GM12878 (cell line): ENCODE measurements at regions not wholly inside any gene's neighbourhood (a gene's known extent, or its start where the extent isn't known, plus 50 kb on each side); places are given as distances from the start of the nearest gene placed in this dataset.

ENCODE experiments used
- ATAC-seq: fragments of 200-7000 bp; cut with Tn5 transposase; 3 replicates; pipeline ENCODE4 v1.9.1; 2020; ENCODE audit warnings: mild to moderate bottlenecking, moderate library complexity
- BruUV-seq: library from RNA; stranded (reverse); fragments of 400-500 nt; replicated peaks from 2 replicates; lab custom pipeline; 2021; lab: Mats Ljungman, UMichigan
- CTCF ChIA-PET: fragments of 300-600 bp; sonication (Branson Sonifier 250); formaldehyde crosslinking; extraction: SDS; loops from one replicate; lab custom pipeline; 2021; ENCODE audit warnings: inconsistent platforms; lab: Yijun Ruan, JAX
- POLR2A ChIA-PET: fragments of 350-600 bp; formaldehyde crosslinking; extraction: SDS; loops from one replicate; lab custom pipeline; 2021; ENCODE audit warnings: inconsistent platforms; lab: Charles Lee
- RAD21 ChIA-PET: fragments of 300-600 bp; sonication (Branson Sonifier 250); formaldehyde crosslinking; loops from one replicate; lab custom pipeline; 2023; ENCODE audit warnings: antibody characterized with exemption; ENCODE audit not compliant: unreplicated experiment; lab: Charles Lee
- SMC1A ChIA-PET: fragments of 300-600 bp; sonication (Branson Sonifier 250); formaldehyde crosslinking; loops from one replicate; lab custom pipeline; 2023; ENCODE audit not compliant: unreplicated experiment, uncharacterized antibody; lab: Charles Lee
- DNase-seq: peaks from one replicate; pipeline ENCODE4 v3.0.0-alpha.2; 2011; ENCODE audit warnings: low read depth, low spot score
- FAIRE-seq: peaks from 3 replicates; lab custom pipeline; 2011; peaks lifted over from hg19 to GRCh38; lab: Jason Lieb, UNC
- H2AFZ ChIP-seq: 2 replicates; pipeline ENCODE4 v1.6.0; 2011; ENCODE audit warnings: low read depth, low read length, control low read depth; ENCODE audit not compliant: control insufficient read depth
- H3K27ac ChIP-seq: 2 replicates; pipeline ENCODE4 v1.5.1; 2011; ENCODE audit warnings: control low read depth; ENCODE audit not compliant: control insufficient read depth, insufficient read depth
- H3K27me3 ChIP-seq, 2 experiments: replicated peaks in 1 of 2; 2 replicates each; pipeline versions ENCODE4 v1.6.0 to v1.6.1; 2011; ENCODE audit warnings: low read length in 1 of 2; ENCODE audit not compliant: control insufficient read depth in 2 of 2, insufficient read depth in 2 of 2
- H3K36me3 ChIP-seq, 2 experiments: 2 replicates each; pipeline ENCODE4 v1.5.1; 2011; ENCODE audit warnings: low read length in 1 of 2; ENCODE audit not compliant: control insufficient read depth in 2 of 2, insufficient read depth in 2 of 2
- H3K4me1 ChIP-seq: 2 replicates; pipeline ENCODE4 v1.6.1; 2011; ENCODE audit warnings: mild to moderate bottlenecking, low read length, moderate library complexity, mixed read lengths; ENCODE audit not compliant: control insufficient read depth, insufficient read depth
- H3K4me2 ChIP-seq: 2 replicates; pipeline ENCODE4 v1.6.0; 2011; ENCODE audit warnings: control low read depth; ENCODE audit not compliant: control insufficient read depth, insufficient read depth
- H3K4me3 ChIP-seq: fragments of 200-600 bp; sonication (generic); 2 replicates; pipeline ENCODE4 v1.5.1; 2016
- H3K79me2 ChIP-seq: 2 replicates; pipeline ENCODE4 v1.6.0; 2011; ENCODE audit warnings: low read length; ENCODE audit not compliant: control insufficient read depth, insufficient read depth
- H3K9ac ChIP-seq: 2 replicates; pipeline ENCODE4 v1.8.0; 2011; ENCODE audit warnings: low read length, control low read depth, mixed read lengths; ENCODE audit not compliant: control insufficient read depth, insufficient read depth
- H3K9me3 ChIP-seq: replicated peaks from 3 replicates; pipeline ENCODE4 v1.5.1; 2011; ENCODE audit warnings: mild to moderate bottlenecking, low read length; ENCODE audit not compliant: control insufficient read depth, insufficient read depth
- H4K20me1 ChIP-seq: 2 replicates; pipeline ENCODE4 v1.6.0; 2011; ENCODE audit not compliant: control insufficient read depth, insufficient read depth
- CTCF ChIP-seq, 3 experiments: IDR thresholded peaks in 2 of 3; conservative IDR thresholded peaks in 1 of 3; 2 replicates each; pipeline ENCODE4 v1.5.1; 2011; ENCODE audit warnings: low read depth in 3 of 3, low read length in 3 of 3, mild to moderate bottlenecking in 3 of 3, control low read depth in 2 of 3, moderate library complexity in 2 of 3, inconsistent platforms in 1 of 3, mixed read lengths in 1 of 3; ENCODE audit not compliant: control insufficient read depth in 2 of 3, insufficient read depth in 1 of 3; ENCODE audit errors: extremely low read depth in 1 of 3
- GABPA ChIP-seq: IDR thresholded peaks from 2 replicates; pipeline ENCODE4 v1.6.1; 2014; ENCODE audit warnings: antibody characterized with exemption, low read depth, mild to moderate bottlenecking, inconsistent platforms
- MLLT1 ChIP-seq: fragments of 450-650 bp; IDR thresholded peaks from 2 replicates; pipeline ENCODE4 v1.6.1; 2016; ENCODE audit warnings: mild to moderate bottlenecking
- RAD21 ChIP-seq: IDR thresholded peaks from 2 replicates; pipeline ENCODE4 v1.6.1; 2011; ENCODE audit warnings: mild to moderate bottlenecking, low read depth, low read length, moderate library complexity; ENCODE audit not compliant: insufficient read depth
- WGBS: methylation state at CpG from one replicate; pipeline ENCODE4 v1.1.6; 2016; ENCODE audit warnings: low lambda C conversion rate; ENCODE audit not compliant: insufficient replicate concordance, insufficient coverage; ENCODE audit errors: missing lambda C conversion rate; 5-methylcytosine and 5-hydroxymethylcytosine counted together
- in situ Hi-C: fragments of 300-500 bp; cut with MboI; formaldehyde crosslinking; loops from 9 replicates; pipeline ENCODE4 v1.14.3; 2018; ENCODE audit warnings: mixed read lengths
- intact Hi-C: fragments of 100-400 bp; cut with micrococcal nuclease; formaldehyde crosslinking; loops from one replicate; pipeline ENCODE4 v1.14.2; 2022; ENCODE audit not compliant: unreplicated experiment

DNA sequence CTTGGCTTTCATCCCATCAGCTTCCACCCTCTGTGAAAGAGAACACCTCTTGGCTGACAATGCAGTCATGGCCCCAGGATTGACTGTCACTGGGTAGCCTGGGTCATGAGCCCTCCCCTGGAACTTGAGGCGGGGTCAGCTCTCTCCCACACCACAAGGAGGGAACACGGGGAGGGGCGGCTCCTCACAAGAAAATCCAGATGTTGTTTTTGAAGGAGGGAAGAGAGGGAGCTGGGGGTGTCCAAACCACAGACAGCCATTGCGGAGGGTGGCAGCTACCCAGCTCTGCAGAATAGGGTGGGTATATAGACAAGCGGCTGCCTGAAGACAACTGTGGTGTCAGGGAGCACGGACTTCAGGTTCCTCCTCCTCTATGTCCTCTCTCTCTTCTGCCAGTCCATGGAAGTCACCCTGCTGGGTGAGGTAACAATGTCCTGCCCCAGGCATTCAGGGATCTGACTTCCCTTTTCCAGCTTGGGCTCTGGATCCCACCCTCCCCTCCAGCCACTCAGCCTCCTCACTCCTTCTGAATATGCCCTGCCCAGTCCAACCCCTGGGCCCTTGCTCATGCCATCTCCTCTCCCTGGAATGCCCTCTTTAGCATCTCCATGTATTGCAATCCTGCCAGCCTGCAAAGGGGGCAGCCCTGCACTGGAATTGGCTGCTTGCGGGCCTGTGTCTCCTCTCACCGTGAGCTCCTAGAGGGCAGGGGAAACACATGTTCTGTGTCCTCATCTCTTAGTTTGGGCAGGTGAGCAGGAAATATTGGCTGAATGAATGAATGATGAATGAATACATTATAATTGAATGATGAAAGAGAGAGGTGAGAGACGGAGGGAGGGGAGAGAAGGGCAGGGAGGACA, 60.9 kb upstream of the RUNX3 start:
- in situ Hi-C loops, result no loop called here
- Histone ChIP-seq H3K4me2 (no peak overlapping the region), H3K36me3 (no peaks in the 10 kb centered on the region), H3K4me1 (peaks cover 12% of the 10 kb centered on the region), H2AFZ (no peak overlapping the region), H3K27me3 (no peaks in the 10 kb centered on the region), H3K79me2 (no peaks in the 10 kb centered on the region), H4K20me1 (no peaks in the 10 kb centered on the region), H3K27ac (no peak overlapping the region), H3K9me3 (peaks cover 5% of the 10 kb centered on the region; the same call in 1 of the 3 replicates), H3K9ac (no peak overlapping the region), H3K4me3 (no peak overlapping the region)
- ChIA-PET POLR2A (no interaction called here), RAD21 (interaction anchor here (0.6 to 1.4 kb wide), 3 partner anchors 26 to 31 kb away, joined by 3 to 4 read pairs (median 4); no protein-coding TSS in a partner anchor), CTCF (interaction anchor here (0.7 to 1.8 kb wide), 5 partner anchors 19 to 58 kb away, joined by 3 to 7 read pairs (median 3); no protein-coding TSS in a partner anchor), SMC1A (interaction anchor here (1.0 to 1.9 kb wide), 3 partner anchors 23 to 44 kb away, joined by 3 to 4 read pairs (median 3); no protein-coding TSS in a partner anchor)
- no peak for ATAC-seq
- no TSS peak for BruUV-seq
- no peak for TF ChIP-seq MLLT1
- TF ChIP-seq RAD21, result peak; percentile 29; the same call in 1 of the 2 replicates
- TF ChIP-seq GABPA, result no peak
- 0 out of 6 replicates have a peak, but pooled peaks of 1 of the 3 experiments have one; percentile 6 for TF ChIP-seq CTCF (IDR thresholded peaks at IDR 0.05 in 2 of 3, conservative IDR thresholded peaks at IDR 0.05 in 1 of 3; ENCODE audit: control insufficient read depth in 2 of 3, extremely low read depth in 1 of 3, insufficient read depth in 1 of 3, low read depth in 3 of 3, low read length in 3 of 3)
- DNase-seq, result no peak
- intact Hi-C loops, result no loop called here
- no peak for FAIRE-seq
- 58% methylated on average over 9 of the region's 9 CpGs for WGBS
